ENCODE measurements at regions not wholly inside any gene's neighbourhood (a gene's known extent, or its start where the extent isn't known, plus 50 kb on each side); places are given as distances from the start of the nearest gene placed in this dataset.

GRCh38 chr2:14125624-14126293 is 506.8 kb upstream of the LRATD1 start:
- no peak for DNase-seq

- DNase-seq, result no peak
Observed at GRCh38 chr2:14126846-14127245, 505.7 kb upstream of the LRATD1 start.

- DNase-seq, result no peak
Observed at GRCh38 chr2:14127765-14128164, 504.8 kb upstream of the LRATD1 start.

GRCh38 chr2:14132386-14132785 is 500.1 kb upstream of the LRATD1 start:
- no peak for DNase-seq

- DNase-seq, result no peak
Observed at GRCh38 chr2:14134771-14135170, 497.7 kb upstream of the LRATD1 start.

GRCh38 chr2:14136030-14136429 is 496.5 kb upstream of the LRATD1 start:
- DNase-seq, result no peak

GRCh38 chr2:14137643-14138042 is 494.9 kb upstream of the LRATD1 start:
- DNase-seq, result no peak

GRCh38 chr2:14140009-14140550 is 492.4 kb upstream of the LRATD1 start:
- no peak for DNase-seq

GRCh38 chr2:14143435-14143834 is 489.1 kb upstream of the LRATD1 start:
- DNase-seq, result no peak

GRCh38 chr2:14148216-14148615 is 484.3 kb upstream of the LRATD1 start:
- DNase-seq, result no peak

GRCh38 chr2:14157816-14158215 is 474.7 kb upstream of the LRATD1 start:
- no peak for DNase-seq

- no peak for DNase-seq
Observed at GRCh38 chr2:14180333-14180732, 452.2 kb upstream of the LRATD1 start.

GRCh38 chr2:14182227-14182946 is 450.1 kb upstream of the LRATD1 start:
- no peak for DNase-seq

- no peak for DNase-seq
Observed at GRCh38 chr2:14185906-14186305, 446.6 kb upstream of the LRATD1 start.

- DNase-seq, result no peak
Observed at GRCh38 chr2:14188446-14188845, 444.1 kb upstream of the LRATD1 start.

- no peak for DNase-seq
Observed at GRCh38 chr2:14189929-14190328, 442.6 kb upstream of the LRATD1 start.

- no peak for DNase-seq
Observed at GRCh38 chr2:14194233-14194632, 438.3 kb upstream of the LRATD1 start.

GRCh38 chr2:14197293-14197692 is 435.2 kb upstream of the LRATD1 start:
- no peak for DNase-seq

GRCh38 chr2:14199040-14199439 is 433.5 kb upstream of the LRATD1 start:
- no peak for DNase-seq

- DNase-seq, result no peak
Observed at GRCh38 chr2:14219306-14219705, 413.2 kb upstream of the LRATD1 start.

GRCh38 chr2:14220101-14220500 is 412.4 kb upstream of the LRATD1 start:
- no peak for DNase-seq

- no peak for DNase-seq
Observed at GRCh38 chr2:14221466-14221865, 411.1 kb upstream of the LRATD1 start.

GRCh38 chr2:14223576-14223975 is 408.9 kb upstream of the LRATD1 start:
- DNase-seq, result no peak

GRCh38 chr2:14231391-14231898 is 401.1 kb upstream of the LRATD1 start:
- DNase-seq, result no peak
